ENCODE measurements at regions not wholly inside any gene's neighbourhood (a gene's known extent, or its start where the extent isn't known, plus 50 kb on each side); places are given as distances from the start of the nearest gene placed in this dataset.
"Not testable (repeated sequence)": the region's sequence is repeated elsewhere in the genome, so short reads cannot be mapped to it uniquely, and the experiment has no call there.

DNA sequence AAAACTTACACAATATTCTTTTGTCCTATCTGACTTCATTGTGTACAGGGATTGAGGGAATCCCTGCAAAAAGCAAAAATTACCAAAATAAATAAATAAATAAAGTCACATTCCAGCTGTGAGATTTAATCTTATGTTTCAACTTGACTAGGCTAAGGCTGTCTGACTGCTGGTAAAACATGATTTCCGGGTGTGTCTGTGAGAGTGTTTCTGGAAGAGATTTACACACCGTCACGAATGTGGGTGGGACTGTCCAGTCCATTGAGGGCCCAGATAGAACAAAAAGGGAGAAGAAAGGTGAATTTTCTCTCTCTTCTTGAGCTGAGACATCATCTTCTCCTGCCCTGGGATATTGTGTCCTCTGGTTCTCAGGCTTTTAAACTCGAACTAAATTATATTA lies 166.1 kb downstream of the LIG4 start:
- no peak overlapping the region for H3K27ac ChIP-seq (ENCODE audit: low read depth, low read length, poor library complexity, severe bottlenecking)
- DNase-seq (ENCODE audit: low spot score) = no peak
- BruUV-seq (replicated peaks) = no TSS peak
- ChIA-PET CTCF (no interaction called here), POLR2A (ENCODE audit: low non-redundant PET) (no interaction called here)
- no peaks in the 10 kb centered on the region for H3K4me1 ChIP-seq (ENCODE audit: insufficient read depth, low read length, poor library complexity, severe bottlenecking)
- H3K36me3 ChIP-seq (ENCODE audit: insufficient read depth, low read length, poor library complexity, severe bottlenecking) = no peaks in the 10 kb centered on the region
- TF ChIP-seq EZH2 (IDR thresholded peaks at IDR 0.05; ENCODE audit: borderline replicate concordance, low read depth, low read length, poor library complexity, severe bottlenecking) = no peak
- TF ChIP-seq, protein P1, sequence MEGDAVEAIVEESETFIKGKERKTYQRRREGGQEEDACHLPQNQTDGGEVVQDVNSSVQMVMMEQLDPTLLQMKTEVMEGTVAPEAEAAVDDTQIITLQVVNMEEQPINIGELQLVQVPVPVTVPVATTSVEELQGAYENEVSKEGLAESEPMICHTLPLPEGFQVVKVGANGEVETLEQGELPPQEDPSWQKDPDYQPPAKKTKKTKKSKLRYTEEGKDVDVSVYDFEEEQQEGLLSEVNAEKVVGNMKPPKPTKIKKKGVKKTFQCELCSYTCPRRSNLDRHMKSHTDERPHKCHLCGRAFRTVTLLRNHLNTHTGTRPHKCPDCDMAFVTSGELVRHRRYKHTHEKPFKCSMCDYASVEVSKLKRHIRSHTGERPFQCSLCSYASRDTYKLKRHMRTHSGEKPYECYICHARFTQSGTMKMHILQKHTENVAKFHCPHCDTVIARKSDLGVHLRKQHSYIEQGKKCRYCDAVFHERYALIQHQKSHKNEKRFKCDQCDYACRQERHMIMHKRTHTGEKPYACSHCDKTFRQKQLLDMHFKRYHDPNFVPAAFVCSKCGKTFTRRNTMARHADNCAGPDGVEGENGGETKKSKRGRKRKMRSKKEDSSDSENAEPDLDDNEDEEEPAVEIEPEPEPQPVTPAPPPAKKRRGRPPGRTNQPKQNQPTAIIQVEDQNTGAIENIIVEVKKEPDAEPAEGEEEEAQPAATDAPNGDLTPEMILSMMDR (conservative IDR thresholded peaks at IDR 0.05; ENCODE audit: low read depth, low read length) = no peak
- no peaks in the 10 kb centered on the region for H3K9me3 ChIP-seq (ENCODE audit: low read depth, low read length, poor library complexity, severe bottlenecking)
- H3K27me3 ChIP-seq (replicated peaks; ENCODE audit: insufficient read depth, low read depth, low read length, poor library complexity) = no peaks in the 10 kb centered on the region
- no peak overlapping the region for H3K4me3 ChIP-seq (ENCODE audit: low read depth, low read length, poor library complexity, severe bottlenecking)
- intact Hi-C loops (cut with micrococcal nuclease; ENCODE audit: unreplicated experiment) = no loop called here

DNA sequence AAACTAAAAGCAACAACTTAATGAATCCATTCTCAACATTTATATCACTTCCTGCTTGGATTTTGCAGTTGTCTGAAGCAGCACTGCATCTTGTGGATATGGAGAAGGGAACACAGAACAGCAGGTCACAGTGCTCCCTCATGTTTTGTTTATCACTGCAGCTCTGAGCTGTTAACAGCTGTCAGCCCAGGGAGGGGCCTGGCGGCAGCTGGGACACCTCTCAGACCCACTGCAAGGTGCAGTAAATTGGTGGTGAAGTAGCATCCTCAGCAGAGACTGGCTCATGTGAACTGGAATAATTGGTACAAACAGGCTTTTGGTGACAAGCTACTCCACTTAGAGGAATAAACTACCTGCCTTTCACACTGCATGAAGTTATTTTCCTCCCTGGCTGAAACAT lies 170.4 kb downstream of the LIG4 start:
- intact Hi-C loops (cut with micrococcal nuclease; ENCODE audit: unreplicated experiment) = no loop called here

DNA sequence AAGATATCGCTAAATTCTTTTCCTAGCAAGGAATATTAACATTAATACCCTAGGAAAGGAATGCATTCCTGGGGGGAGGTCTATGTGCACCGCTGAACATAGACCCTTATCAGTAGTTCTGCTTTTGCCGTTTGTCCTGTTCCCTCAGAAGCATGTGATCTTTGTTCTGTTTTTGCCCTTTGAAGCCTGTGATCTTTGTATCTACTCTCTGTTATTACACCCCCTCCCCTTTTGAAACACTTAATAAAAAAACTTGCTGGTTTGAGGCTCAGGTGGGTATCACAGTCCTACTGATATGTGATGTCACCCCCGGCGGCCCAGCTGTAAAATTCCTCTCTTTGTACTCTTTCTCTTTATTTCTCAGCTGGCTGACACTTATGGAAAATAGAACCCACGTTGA lies 172.5 kb downstream of the LIG4 start:
- H3K27ac ChIP-seq (ENCODE audit: low read depth, low read length, poor library complexity, severe bottlenecking); H3K27me3 ChIP-seq (replicated peaks; ENCODE audit: insufficient read depth, low read depth, low read length, poor library complexity); BruUV-seq (replicated peaks); H3K4me3 ChIP-seq (ENCODE audit: low read depth, low read length, poor library complexity, severe bottlenecking); H3K4me1 ChIP-seq (ENCODE audit: insufficient read depth, low read length, poor library complexity, severe bottlenecking); CTCF ChIA-PET; POLR2A ChIA-PET (ENCODE audit: low non-redundant PET); DNase-seq (ENCODE audit: low spot score); intact Hi-C loops (cut with micrococcal nuclease; ENCODE audit: unreplicated experiment); H3K36me3 ChIP-seq (ENCODE audit: insufficient read depth, low read length, poor library complexity, severe bottlenecking); H3K9me3 ChIP-seq (ENCODE audit: low read depth, low read length, poor library complexity, severe bottlenecking): not testable (repeated sequence)

More for the DNA sequence above, 170.4 kb downstream of the LIG4 start:
- TF ChIP-seq, protein P1 (conservative IDR thresholded peaks at IDR 0.05; ENCODE audit: low read depth, low read length) = no peak
- no peak for TF ChIP-seq EZH2 (IDR thresholded peaks at IDR 0.05; ENCODE audit: borderline replicate concordance, low read depth, low read length, poor library complexity, severe bottlenecking)
- CTCF ChIA-PET = no interaction called here
- Histone ChIP-seq H3K9me3 (ENCODE audit: low read depth, low read length, poor library complexity, severe bottlenecking) (no peaks in the 10 kb centered on the region), H3K36me3 (ENCODE audit: insufficient read depth, low read length, poor library complexity, severe bottlenecking) (no peaks in the 10 kb centered on the region), H3K4me3 (ENCODE audit: low read depth, low read length, poor library complexity, severe bottlenecking) (no peak overlapping the region), H3K27me3 (replicated peaks; ENCODE audit: insufficient read depth, low read depth, low read length, poor library complexity) (no peaks in the 10 kb centered on the region), H3K27ac (ENCODE audit: low read depth, low read length, poor library complexity, severe bottlenecking) (no peak overlapping the region), H3K4me1 (ENCODE audit: insufficient read depth, low read length, poor library complexity, severe bottlenecking) (no peaks in the 10 kb centered on the region)
- POLR2A ChIA-PET (ENCODE audit: low non-redundant PET) = no interaction called here
- no TSS peak for BruUV-seq (replicated peaks)
- DNase-seq (ENCODE audit: low spot score) = no peak

DNA sequence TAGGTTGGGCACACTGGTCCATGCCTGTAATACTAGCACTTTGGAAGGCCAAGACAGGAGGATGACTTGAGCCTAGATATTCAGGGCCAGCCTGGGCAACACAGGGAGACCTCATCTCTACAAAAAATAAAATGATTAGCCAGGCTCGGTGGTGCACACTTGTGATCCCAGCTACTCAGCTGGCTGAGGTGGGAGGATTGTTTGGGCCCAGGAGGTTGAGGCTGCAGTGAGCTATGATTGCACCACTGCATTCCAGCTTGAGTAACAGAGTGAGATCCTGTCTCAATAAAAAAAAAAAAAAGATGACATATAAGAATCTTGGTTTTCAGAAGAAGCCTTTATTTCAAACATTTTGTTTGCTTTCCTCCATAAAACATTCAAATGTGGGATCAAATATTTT lies 178.0 kb downstream of the LIG4 start:
- CTCF ChIA-PET = no interaction called here
- no TSS peak for BruUV-seq (replicated peaks)
- Histone ChIP-seq H3K36me3 (ENCODE audit: insufficient read depth, low read length, poor library complexity, severe bottlenecking) (no peaks in the 10 kb centered on the region), H3K9me3 (ENCODE audit: low read depth, low read length, poor library complexity, severe bottlenecking) (no peaks in the 10 kb centered on the region), H3K4me3 (ENCODE audit: low read depth, low read length, poor library complexity, severe bottlenecking) (no peak overlapping the region), H3K27me3 (replicated peaks; ENCODE audit: insufficient read depth, low read depth, low read length, poor library complexity) (no peaks in the 10 kb centered on the region), H3K27ac (ENCODE audit: low read depth, low read length, poor library complexity, severe bottlenecking) (no peak overlapping the region), H3K4me1 (ENCODE audit: insufficient read depth, low read length, poor library complexity, severe bottlenecking) (no peaks in the 10 kb centered on the region)
- POLR2A ChIA-PET (ENCODE audit: low non-redundant PET) = no interaction called here
- no peak for TF ChIP-seq EZH2 (IDR thresholded peaks at IDR 0.05; ENCODE audit: borderline replicate concordance, low read depth, low read length, poor library complexity, severe bottlenecking)
- TF ChIP-seq, protein P1 (conservative IDR thresholded peaks at IDR 0.05; ENCODE audit: low read depth, low read length) = no peak
- no peak for DNase-seq (ENCODE audit: low spot score)
- intact Hi-C loops (cut with micrococcal nuclease; ENCODE audit: unreplicated experiment) = no loop called here

Data from A673 (cell line).